ENCODE measurements at regions not wholly inside any gene's neighbourhood (a gene's known extent, or its start where the extent isn't known, plus 50 kb on each side); places are given as distances from the start of the nearest gene placed in this dataset.
"Not testable (repeated sequence)": the region's sequence is repeated elsewhere in the genome, so short reads cannot be mapped to it uniquely, and the experiment has no call there.

DNA sequence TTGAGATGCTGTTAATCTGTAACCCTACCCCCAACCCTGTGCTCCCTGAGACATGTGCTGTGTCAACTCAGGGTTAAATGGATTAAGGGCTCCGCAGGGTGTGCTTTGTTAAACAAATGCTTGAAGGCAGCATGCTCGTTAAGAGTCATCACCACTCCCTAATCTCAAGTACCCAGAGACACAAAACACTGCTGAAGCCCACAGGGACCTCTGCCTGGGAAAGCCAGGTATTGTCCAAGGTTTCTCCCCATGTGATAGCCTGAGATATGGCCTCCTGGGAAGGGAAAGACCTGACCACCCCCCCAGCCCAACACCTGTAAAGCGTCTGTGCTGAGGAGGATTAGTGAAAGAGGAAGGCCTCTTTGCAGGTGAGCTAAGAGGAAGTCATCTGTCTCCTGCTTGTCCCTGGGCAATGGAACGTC is 76.0 kb upstream of the CCZ1B start:
- H3K27me3 ChIP-seq (ENCODE audit: insufficient read depth, low read length, poor library complexity); H4K8ac ChIP-seq (ENCODE audit: low read depth, low read length); H3K4me1 ChIP-seq (ENCODE audit: control insufficient read depth, low read depth, low read length); H3K9ac ChIP-seq (ENCODE audit: low read length); H3K4ac ChIP-seq (ENCODE audit: low read depth, low read length); H3K27ac ChIP-seq (ENCODE audit: low read depth, low read length); H2BK120ac ChIP-seq (ENCODE audit: low read depth, low read length); H3K79me2 ChIP-seq (ENCODE audit: control insufficient read depth, insufficient read depth, low read length); H3K18ac ChIP-seq (ENCODE audit: low read length); H2AK5ac ChIP-seq (ENCODE audit: low read length); H3K23ac ChIP-seq (ENCODE audit: low read length); H3K79me1 ChIP-seq (ENCODE audit: low read length); H3K56ac ChIP-seq (ENCODE audit: low read length); H3K4me2 ChIP-seq (ENCODE audit: low read length); H2BK15ac ChIP-seq (replicated peaks; ENCODE audit: low read depth); H2BK5ac ChIP-seq (ENCODE audit: low read length); H3K36me3 ChIP-seq (ENCODE audit: control insufficient read depth, insufficient read depth, low read length); H3K4me3 ChIP-seq (ENCODE audit: low read length); H4K5ac ChIP-seq (ENCODE audit: low read length): not testable (repeated sequence)
- no CpG with 5 or more reads among the region's 4 CpGs for WGBS (ENCODE audit: extremely low coverage, insufficient coverage, low lambda C conversion rate)
- peak; percentile 95 for DNase-seq

DNA sequence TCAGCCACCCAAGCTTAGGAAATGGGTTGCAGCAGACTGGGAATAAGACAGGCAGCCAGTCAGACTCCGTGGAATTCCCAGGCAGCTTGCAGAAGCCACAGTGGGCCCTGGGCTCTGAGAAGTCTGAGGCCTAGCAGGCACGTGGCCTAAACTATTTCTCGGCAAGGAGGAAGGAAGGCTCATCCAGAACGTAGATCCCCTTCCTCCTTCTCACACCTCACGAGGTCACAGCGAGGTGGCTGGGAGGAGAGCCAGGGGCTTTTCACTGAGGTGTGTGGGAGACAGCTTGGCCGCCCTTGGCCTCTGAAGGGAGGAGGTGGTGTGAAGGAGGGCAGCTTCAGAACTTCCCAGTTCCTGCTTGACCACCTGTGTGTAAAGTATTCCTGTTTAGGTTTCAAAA is 77.2 kb upstream of the CCZ1B start:
- DNase-seq: peak; percentile 58

DNA sequence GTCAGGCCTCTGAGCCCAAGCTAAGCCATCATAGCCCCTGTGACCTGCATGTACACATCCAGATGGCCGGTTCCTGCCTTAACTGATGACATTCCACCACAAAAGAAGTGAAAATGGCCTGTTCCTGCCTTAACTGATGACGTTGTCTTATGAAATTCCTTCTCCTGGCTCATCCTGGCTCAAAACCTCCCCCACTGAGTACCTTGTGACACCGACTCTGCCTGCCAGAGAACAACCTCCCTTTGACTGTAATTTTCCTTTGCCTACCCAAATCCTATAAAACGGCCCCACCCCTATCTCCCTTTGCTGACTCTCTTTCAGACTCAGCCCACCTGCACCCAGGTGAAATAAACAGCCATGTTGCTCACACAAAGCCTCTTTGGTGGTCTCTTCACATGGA is 77.7 kb upstream of the CCZ1B start:
- WGBS (ENCODE audit: extremely low coverage, insufficient coverage, low lambda C conversion rate): no CpG with 5 or more reads among the region's 4 CpGs
- not testable (repeated sequence) for H3K56ac ChIP-seq (ENCODE audit: low read length); H2BK15ac ChIP-seq (replicated peaks; ENCODE audit: low read depth); H4K5ac ChIP-seq (ENCODE audit: low read length); H3K27me3 ChIP-seq (ENCODE audit: insufficient read depth, low read length, poor library complexity); H3K4me3 ChIP-seq (ENCODE audit: low read length); H2BK120ac ChIP-seq (ENCODE audit: low read depth, low read length); H3K4me2 ChIP-seq (ENCODE audit: low read length); H3K23ac ChIP-seq (ENCODE audit: low read length); H2BK5ac ChIP-seq (ENCODE audit: low read length); H4K8ac ChIP-seq (ENCODE audit: low read depth, low read length); H2AK5ac ChIP-seq (ENCODE audit: low read length); H3K79me1 ChIP-seq (ENCODE audit: low read length); H3K4ac ChIP-seq (ENCODE audit: low read depth, low read length); H3K4me1 ChIP-seq (ENCODE audit: control insufficient read depth, low read depth, low read length); H3K18ac ChIP-seq (ENCODE audit: low read length); H3K36me3 ChIP-seq (ENCODE audit: control insufficient read depth, insufficient read depth, low read length); H3K9ac ChIP-seq (ENCODE audit: low read length); H3K79me2 ChIP-seq (ENCODE audit: control insufficient read depth, insufficient read depth, low read length); H3K27ac ChIP-seq (ENCODE audit: low read depth, low read length)
- DNase-seq: peak; percentile 58

More for the DNA sequence above, 77.2 kb upstream of the CCZ1B start:
- not testable (repeated sequence) for H3K79me2 ChIP-seq (ENCODE audit: control insufficient read depth, insufficient read depth, low read length); H3K4me1 ChIP-seq (ENCODE audit: control insufficient read depth, low read depth, low read length); H4K8ac ChIP-seq (ENCODE audit: low read depth, low read length); H3K79me1 ChIP-seq (ENCODE audit: low read length); H3K4me3 ChIP-seq (ENCODE audit: low read length); H4K5ac ChIP-seq (ENCODE audit: low read length); H3K36me3 ChIP-seq (ENCODE audit: control insufficient read depth, insufficient read depth, low read length); H3K27me3 ChIP-seq (ENCODE audit: insufficient read depth, low read length, poor library complexity); H3K4me2 ChIP-seq (ENCODE audit: low read length); H2BK15ac ChIP-seq (replicated peaks; ENCODE audit: low read depth)
- peak overlapping the region; percentile 62 for H3K27ac ChIP-seq (ENCODE audit: low read depth, low read length)
- H3K23ac ChIP-seq (ENCODE audit: low read length): peak overlapping the region; percentile 90
- peak overlapping the region; percentile 85 for H2AK5ac ChIP-seq (ENCODE audit: low read length)
- H2BK120ac ChIP-seq (ENCODE audit: low read depth, low read length): peak overlapping the region; percentile 5
- H3K4ac ChIP-seq (ENCODE audit: low read depth, low read length): peak overlapping the region; percentile 8
- H2BK5ac ChIP-seq (ENCODE audit: low read length): peak overlapping the region; percentile 73
- H3K9ac ChIP-seq (ENCODE audit: low read length): peak overlapping the region; percentile 47
- H3K18ac ChIP-seq (ENCODE audit: low read length): peak overlapping the region; percentile 31
- H3K56ac ChIP-seq (ENCODE audit: low read length): peak overlapping the region; percentile 76
- WGBS (ENCODE audit: extremely low coverage, insufficient coverage, low lambda C conversion rate): no CpG with 5 or more reads among the region's 7 CpGs

DNA sequence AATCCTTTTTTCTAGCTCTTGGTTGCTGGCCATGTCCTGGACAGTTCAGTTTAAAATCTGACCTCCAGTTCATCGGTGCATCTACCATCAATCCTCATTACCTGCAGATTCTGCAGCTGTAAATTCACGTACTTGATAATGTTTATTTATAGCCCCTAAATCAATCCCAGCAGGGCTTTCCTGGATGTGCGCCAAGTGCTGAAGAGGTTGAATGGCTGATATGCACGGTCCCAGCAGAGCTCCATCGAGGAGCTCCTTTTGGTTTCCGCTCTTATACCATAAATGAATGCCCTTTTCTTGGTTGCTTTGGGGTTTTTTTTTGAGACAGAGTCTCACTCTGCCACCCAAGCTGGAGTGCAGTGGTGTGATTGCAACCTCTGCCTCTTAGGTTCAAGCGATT is 91.2 kb upstream of the CCZ1B start:
- Histone ChIP-seq H3K79me2 (ENCODE audit: control insufficient read depth, insufficient read depth, low read length) (no peaks in the 10 kb centered on the region), H2BK15ac (replicated peaks; ENCODE audit: low read depth) (no peak overlapping the region), H3K27ac (ENCODE audit: low read depth, low read length) (no peak overlapping the region), H3K23ac (ENCODE audit: low read length) (no peak overlapping the region), H4K5ac (ENCODE audit: low read length) (no peak overlapping the region), H3K4me1 (ENCODE audit: control insufficient read depth, low read depth, low read length) (no peaks in the 10 kb centered on the region), H3K18ac (ENCODE audit: low read length) (no peak overlapping the region), H3K79me1 (ENCODE audit: low read length) (no peaks in the 10 kb centered on the region), H3K36me3 (ENCODE audit: control insufficient read depth, insufficient read depth, low read length) (no peaks in the 10 kb centered on the region), H2AK5ac (ENCODE audit: low read length) (no peak overlapping the region), H3K27me3 (ENCODE audit: insufficient read depth, low read length, poor library complexity) (no peaks in the 10 kb centered on the region), H2BK120ac (ENCODE audit: low read depth, low read length) (no peak overlapping the region), H3K4me2 (ENCODE audit: low read length) (no peak overlapping the region), H2BK5ac (ENCODE audit: low read length) (no peak overlapping the region), H3K56ac (ENCODE audit: low read length) (no peak overlapping the region), H3K9ac (ENCODE audit: low read length) (no peak overlapping the region), H3K4me3 (ENCODE audit: low read length) (no peak overlapping the region), H4K8ac (ENCODE audit: low read depth, low read length) (no peak overlapping the region), H3K4ac (ENCODE audit: low read depth, low read length) (no peak overlapping the region)
- WGBS (ENCODE audit: extremely low coverage, insufficient coverage, low lambda C conversion rate): no CpG with 5 or more reads among the region's 7 CpGs
- DNase-seq: no peak

DNA sequence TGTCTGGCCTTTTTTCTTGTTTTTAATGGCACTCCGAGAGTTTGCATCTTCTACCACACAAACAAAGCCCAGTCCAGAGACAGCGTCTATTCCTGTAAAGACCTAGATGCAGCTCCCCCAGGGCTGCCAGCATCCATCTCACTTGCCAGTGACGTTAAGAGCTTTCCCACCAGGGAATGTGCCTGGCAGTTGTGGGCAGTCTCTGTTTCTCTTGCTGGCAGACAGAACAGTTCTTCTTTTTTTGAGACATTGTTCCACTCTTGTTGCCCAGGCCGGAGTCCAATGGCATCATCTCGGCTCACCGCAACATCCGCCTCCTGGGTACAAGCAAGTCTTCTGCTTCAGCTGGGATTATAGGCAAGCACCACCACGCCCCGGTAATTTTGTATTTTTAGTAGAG is 93.1 kb upstream of the CCZ1B start:
- not testable (repeated sequence) for H3K56ac ChIP-seq (ENCODE audit: low read length); H3K9ac ChIP-seq (ENCODE audit: low read length); H3K79me2 ChIP-seq (ENCODE audit: control insufficient read depth, insufficient read depth, low read length); H3K23ac ChIP-seq (ENCODE audit: low read length); H4K5ac ChIP-seq (ENCODE audit: low read length); H2BK15ac ChIP-seq (replicated peaks; ENCODE audit: low read depth); H3K4me3 ChIP-seq (ENCODE audit: low read length); H2BK5ac ChIP-seq (ENCODE audit: low read length); H3K27ac ChIP-seq (ENCODE audit: low read depth, low read length); H4K8ac ChIP-seq (ENCODE audit: low read depth, low read length); H2BK120ac ChIP-seq (ENCODE audit: low read depth, low read length); H3K4ac ChIP-seq (ENCODE audit: low read depth, low read length); H3K4me2 ChIP-seq (ENCODE audit: low read length); DNase-seq; H3K36me3 ChIP-seq (ENCODE audit: control insufficient read depth, insufficient read depth, low read length); H3K18ac ChIP-seq (ENCODE audit: low read length); H3K27me3 ChIP-seq (ENCODE audit: insufficient read depth, low read length, poor library complexity); H3K4me1 ChIP-seq (ENCODE audit: control insufficient read depth, low read depth, low read length); H2AK5ac ChIP-seq (ENCODE audit: low read length); H3K79me1 ChIP-seq (ENCODE audit: low read length)
- WGBS (ENCODE audit: extremely low coverage, insufficient coverage, low lambda C conversion rate): no CpG with 5 or more reads among the region's 9 CpGs

- H3K79me1 ChIP-seq (ENCODE audit: low read length); H2BK120ac ChIP-seq (ENCODE audit: low read depth, low read length); H3K27me3 ChIP-seq (ENCODE audit: insufficient read depth, low read length, poor library complexity); H4K8ac ChIP-seq (ENCODE audit: low read depth, low read length); H4K5ac ChIP-seq (ENCODE audit: low read length); H3K4me3 ChIP-seq (ENCODE audit: low read length); H2AK5ac ChIP-seq (ENCODE audit: low read length); H3K27ac ChIP-seq (ENCODE audit: low read depth, low read length); H3K56ac ChIP-seq (ENCODE audit: low read length); H3K18ac ChIP-seq (ENCODE audit: low read length); H3K4me2 ChIP-seq (ENCODE audit: low read length); H3K9ac ChIP-seq (ENCODE audit: low read length); H3K79me2 ChIP-seq (ENCODE audit: control insufficient read depth, insufficient read depth, low read length); H3K4ac ChIP-seq (ENCODE audit: low read depth, low read length); H2BK15ac ChIP-seq (replicated peaks; ENCODE audit: low read depth); H3K36me3 ChIP-seq (ENCODE audit: control insufficient read depth, insufficient read depth, low read length); H3K4me1 ChIP-seq (ENCODE audit: control insufficient read depth, low read depth, low read length); DNase-seq; H2BK5ac ChIP-seq (ENCODE audit: low read length); H3K23ac ChIP-seq (ENCODE audit: low read length): not testable (repeated sequence)
- no CpG with 5 or more reads among the region's 10 CpGs for WGBS (ENCODE audit: extremely low coverage, insufficient coverage, low lambda C conversion rate)
These were observed 98.4 kb upstream of the CCZ1B start for GRCh38 chr7:6924523-6924922.
